Cardiac muscle cell (in vitro differentiated cells and primary cell): ENCODE measurements at regions not wholly inside any gene's neighbourhood (a gene's known extent, or its start where the extent isn't known, plus 50 kb on each side); places are given as distances from the start of the nearest gene placed in this dataset.

ENCODE experiments used
- DNase-seq, 2 donors: peaks; one replicate each; pipeline versions ENCODE4 v3.0.0 to v3.0.0-alpha.2; 2010 to 2017; ENCODE audit warnings: low read depth in 1 of 2, low spot score in 1 of 2
- H3K27ac ChIP-seq: fragments of 200-600 bp; sonication (generic); 2 replicates; pipeline ENCODE4 v1.5.1; 2016
- H3K27me3 ChIP-seq: fragments of 200-600 bp; sonication (generic); 2 replicates; pipeline ENCODE4 v1.6.0; 2016; ENCODE audit warnings: control low read depth
- H3K36me3 ChIP-seq: fragments of 200-600 bp; sonication (generic); 2 replicates; pipeline ENCODE4 v1.5.1; 2016; ENCODE audit warnings: control low read depth
- H3K4me1 ChIP-seq: fragments of 200-600 bp; sonication (generic); 2 replicates; pipeline ENCODE4 v1.8.1; 2017; ENCODE audit warnings: low read depth, mild to moderate bottlenecking, mixed run types
- H3K4me3 ChIP-seq: fragments of 200-600 bp; sonication (generic); 2 replicates; pipeline ENCODE4 v1.5.1; 2016; ENCODE audit warnings: mild to moderate bottlenecking
- H3K9me3 ChIP-seq: fragments of 200-600 bp; sonication (generic); 2 replicates; pipeline ENCODE4 v1.5.1; 2017; ENCODE audit warnings: low read depth, mild to moderate bottlenecking, control low read depth
- TF ChIP-seq, protein P1 (sequence below): IDR thresholded peaks from 2 replicates; pipeline ENCODE4 v1.5.1; 2012; ENCODE audit warnings: low read depth, mild to moderate bottlenecking, low read length

DNA sequence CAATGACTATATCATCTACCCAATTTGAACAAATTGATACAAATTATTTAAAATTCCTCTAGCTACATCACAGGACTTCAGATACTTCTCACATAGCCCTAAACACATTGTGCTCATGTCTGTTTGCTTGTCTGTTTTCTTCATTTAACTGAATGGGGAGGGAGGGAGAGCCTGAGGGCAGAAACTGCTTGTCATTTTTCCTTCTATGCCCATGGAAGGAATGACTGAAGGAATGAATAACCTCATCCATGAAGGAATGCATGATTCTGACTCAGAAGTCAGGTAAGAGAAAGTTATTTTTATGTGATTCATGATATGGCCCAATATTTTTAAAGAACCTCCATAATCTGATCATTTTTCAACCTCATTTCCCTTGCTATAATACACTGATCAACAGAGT lies 418.0 kb upstream of the PITX2 start:
- H3K4me3 ChIP-seq: no peak overlapping the region
- no peak overlapping the region for H3K27ac ChIP-seq
- no peaks in the 10 kb centered on the region for H3K9me3 ChIP-seq
- H3K4me1 ChIP-seq: peaks cover 6% of the 10 kb centered on the region
- H3K27me3 ChIP-seq: no peaks in the 10 kb centered on the region
- no peaks in the 10 kb centered on the region for H3K36me3 ChIP-seq
- no peak for DNase-seq
- TF ChIP-seq, protein P1, sequence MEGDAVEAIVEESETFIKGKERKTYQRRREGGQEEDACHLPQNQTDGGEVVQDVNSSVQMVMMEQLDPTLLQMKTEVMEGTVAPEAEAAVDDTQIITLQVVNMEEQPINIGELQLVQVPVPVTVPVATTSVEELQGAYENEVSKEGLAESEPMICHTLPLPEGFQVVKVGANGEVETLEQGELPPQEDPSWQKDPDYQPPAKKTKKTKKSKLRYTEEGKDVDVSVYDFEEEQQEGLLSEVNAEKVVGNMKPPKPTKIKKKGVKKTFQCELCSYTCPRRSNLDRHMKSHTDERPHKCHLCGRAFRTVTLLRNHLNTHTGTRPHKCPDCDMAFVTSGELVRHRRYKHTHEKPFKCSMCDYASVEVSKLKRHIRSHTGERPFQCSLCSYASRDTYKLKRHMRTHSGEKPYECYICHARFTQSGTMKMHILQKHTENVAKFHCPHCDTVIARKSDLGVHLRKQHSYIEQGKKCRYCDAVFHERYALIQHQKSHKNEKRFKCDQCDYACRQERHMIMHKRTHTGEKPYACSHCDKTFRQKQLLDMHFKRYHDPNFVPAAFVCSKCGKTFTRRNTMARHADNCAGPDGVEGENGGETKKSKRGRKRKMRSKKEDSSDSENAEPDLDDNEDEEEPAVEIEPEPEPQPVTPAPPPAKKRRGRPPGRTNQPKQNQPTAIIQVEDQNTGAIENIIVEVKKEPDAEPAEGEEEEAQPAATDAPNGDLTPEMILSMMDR: no peak

GRCh38 chr4:111043286-111043685 lies 420.4 kb upstream of the PITX2 start:
- peaks cover 6% of the 10 kb centered on the region for H3K4me1 ChIP-seq
- H3K9me3 ChIP-seq: no peaks in the 10 kb centered on the region
- H3K36me3 ChIP-seq: no peaks in the 10 kb centered on the region
- H3K4me3 ChIP-seq: no peak overlapping the region
- no peak for DNase-seq
- no peak overlapping the region for H3K27ac ChIP-seq
- no peaks in the 10 kb centered on the region for H3K27me3 ChIP-seq
- TF ChIP-seq, protein P1: no peak

DNA sequence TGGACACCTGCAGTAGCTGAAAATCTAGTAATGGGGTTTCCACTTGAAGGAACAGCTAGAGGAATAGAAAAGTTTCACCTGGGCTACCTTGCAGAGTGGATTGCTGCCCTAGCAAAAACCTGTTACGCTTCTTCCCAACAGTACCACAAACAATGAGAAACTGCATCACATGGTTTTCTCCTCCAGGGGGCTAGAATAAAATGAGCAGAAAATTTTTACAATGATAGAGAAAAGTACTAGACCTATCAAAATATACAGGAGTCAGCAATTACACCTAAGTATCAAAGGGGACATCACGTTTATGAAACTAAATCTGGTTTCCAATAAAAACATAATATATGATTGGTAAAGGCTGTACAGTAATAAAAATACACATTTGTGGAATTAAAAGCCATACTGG lies 423.1 kb upstream of the PITX2 start:
- no peaks in the 10 kb centered on the region for H3K36me3 ChIP-seq
- H3K4me3 ChIP-seq: no peak overlapping the region
- H3K9me3 ChIP-seq: no peaks in the 10 kb centered on the region
- no peaks in the 10 kb centered on the region for H3K4me1 ChIP-seq
- no peak overlapping the region for H3K27ac ChIP-seq
- no peak for DNase-seq
- TF ChIP-seq, protein P1: no peak
- no peaks in the 10 kb centered on the region for H3K27me3 ChIP-seq

DNA sequence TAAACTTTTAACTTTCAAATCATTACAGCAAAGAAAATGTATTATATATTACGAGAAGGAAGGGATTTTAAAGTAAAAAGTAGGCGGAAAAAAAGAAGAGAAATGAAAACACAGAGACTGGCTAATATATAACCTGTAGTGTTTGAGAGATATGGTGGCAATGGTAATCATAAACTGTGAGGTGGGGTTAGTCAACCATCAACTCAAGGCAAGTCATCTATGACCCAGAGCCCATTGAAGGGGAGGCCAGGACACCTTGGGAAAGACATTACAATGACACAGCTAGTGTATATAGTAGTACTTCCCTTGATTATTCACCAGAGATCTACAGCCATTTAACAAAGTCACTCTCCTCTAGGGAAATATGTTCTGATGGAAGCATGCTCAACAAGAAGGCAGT lies 423.9 kb upstream of the PITX2 start:
- H3K9me3 ChIP-seq: no peaks in the 10 kb centered on the region
- H3K27me3 ChIP-seq: no peaks in the 10 kb centered on the region
- TF ChIP-seq, protein P1: no peak
- H3K36me3 ChIP-seq: no peaks in the 10 kb centered on the region
- no peak overlapping the region for H3K27ac ChIP-seq
- no peak overlapping the region for H3K4me3 ChIP-seq
- H3K4me1 ChIP-seq: no peaks in the 10 kb centered on the region
- no peak for DNase-seq

DNA sequence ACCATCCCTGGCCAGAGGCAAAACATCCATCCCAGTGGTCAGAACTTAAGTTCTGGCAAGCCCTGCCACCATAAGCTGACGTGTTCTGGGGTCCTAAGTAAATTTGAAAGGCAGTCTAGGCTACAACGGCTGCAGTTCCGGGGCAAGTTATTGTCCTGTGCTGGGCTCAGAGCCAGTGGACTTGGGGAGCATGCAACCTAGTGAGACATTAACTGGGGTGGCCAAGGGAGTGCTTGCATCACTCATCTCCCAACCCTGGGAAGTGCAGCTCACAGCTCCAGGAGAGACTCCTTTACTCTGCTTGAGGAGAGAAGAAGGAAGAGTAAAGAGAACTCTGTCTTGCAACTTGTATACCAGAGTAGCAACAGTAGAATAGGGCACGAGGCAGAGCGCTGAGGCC lies 425.4 kb upstream of the PITX2 start:
- H3K27ac ChIP-seq: no peak overlapping the region
- H3K4me3 ChIP-seq: no peak overlapping the region
- no peaks in the 10 kb centered on the region for H3K9me3 ChIP-seq
- H3K36me3 ChIP-seq: no peaks in the 10 kb centered on the region
- H3K4me1 ChIP-seq: no peaks in the 10 kb centered on the region
- TF ChIP-seq, protein P1: no peak
- DNase-seq: no peak
- H3K27me3 ChIP-seq: no peaks in the 10 kb centered on the region
